HepG2 (cell line): ENCODE measurements at regions not wholly inside any gene's neighbourhood (a gene's known extent, or its start where the extent isn't known, plus 50 kb on each side); places are given as distances from the start of the nearest gene placed in this dataset.

Source experiments
- ATAC-seq: fragments of 200-7000 bp; cut with Tn5 transposase; 3 replicates; pipeline ENCODE4 v1.9.1; 2020; ENCODE audit warnings: mild to moderate bottlenecking, moderate library complexity
- BruUV-seq: library from RNA; stranded (reverse); fragments of 400-500 nt; replicated peaks from 2 replicates; lab custom pipeline; 2021; lab: Mats Ljungman, UMichigan
- CTCF ChIA-PET: fragments of 300-600 bp; formaldehyde crosslinking; extraction: SDS; loops from one replicate; lab custom pipeline; 2021; ENCODE audit warnings: low total read pairs, inconsistent platforms, low intra/inter-chr PET ratio; lab: Yijun Ruan, JAX
- POLR2A ChIA-PET: fragments of 350-600 bp; sonication (Branson Sonifier 250); formaldehyde crosslinking; loops from one replicate; lab custom pipeline; 2020; ENCODE audit warnings: antibody characterized with exemption, inconsistent platforms; lab: Yijun Ruan, JAX
- DNase-seq: peaks from one replicate; pipeline ENCODE4 v3.0.0-alpha.2; 2015; ENCODE audit warnings: low spot score
- FAIRE-seq: peaks from 3 replicates; lab custom pipeline; 2011; peaks lifted over from hg19 to GRCh38; lab: Jason Lieb, UNC
- H2AFZ ChIP-seq: one replicate; pipeline ENCODE4 v1.6.1; 2011; ENCODE audit warnings: low read length, inconsistent platforms
- H3K27ac ChIP-seq: fragments of 300-600 bp; 3 replicates; pipeline ENCODE4 v1.8.0; 2011; ENCODE audit warnings: mixed run types, mild to moderate bottlenecking, mixed read lengths, low read length, inconsistent platforms; ENCODE audit not compliant: insufficient read depth; ENCODE audit errors: extremely low read length
- H3K27me3 ChIP-seq, 2 experiments: fragments of 200-600 bp in 1 of 2; 2 replicates in 1 of 2; 3 replicates in 1 of 2; pipeline versions ENCODE4 v1.6.0 to v1.8.0; 2011; ENCODE audit warnings: low read length in 2 of 2, mild to moderate bottlenecking in 2 of 2, moderate library complexity in 2 of 2, inconsistent platforms in 1 of 2; ENCODE audit not compliant: insufficient read depth in 2 of 2, control insufficient read depth in 1 of 2
- H3K36me3 ChIP-seq, 2 experiments: fragments of 200-600 bp in 1 of 2; replicated peaks in 1 of 2; 2 replicates in 1 of 2; 3 replicates in 1 of 2; pipeline versions ENCODE4 v1.5.1 to v1.8.0; 2011; ENCODE audit warnings: low read length in 2 of 2, inconsistent platforms in 1 of 2; ENCODE audit not compliant: insufficient read depth in 2 of 2, control insufficient read depth in 1 of 2
- H3K4me1 ChIP-seq: 2 replicates; pipeline ENCODE4 v1.5.1; 2012; ENCODE audit warnings: low read length, inconsistent platforms; ENCODE audit not compliant: insufficient read depth
- H3K4me2 ChIP-seq: 2 replicates; pipeline ENCODE4 v1.6.0; 2011; ENCODE audit warnings: low read depth, low read length, inconsistent platforms
- H3K4me3 ChIP-seq, 3 experiments: fragments of 200-600 bp in 1 of 3; sonication (generic), shearing (Covaris generic) in 1 of 3; replicated peaks in 1 of 3; 2 replicates each; pipeline ENCODE4 v1.5.1; 2011 to 2016; ENCODE audit warnings: low read length in 3 of 3, inconsistent platforms in 2 of 3, low read depth in 2 of 3, mild to moderate bottlenecking in 2 of 3, control low read depth in 1 of 3, mixed read lengths in 1 of 3; ENCODE audit not compliant: insufficient read depth in 1 of 3
- H3K79me2 ChIP-seq: one replicate; pipeline ENCODE4 v1.6.1; 2011; ENCODE audit warnings: low read length, inconsistent platforms; ENCODE audit not compliant: insufficient read depth
- H3K9ac ChIP-seq: 2 replicates; pipeline ENCODE4 v1.6.0; 2011; ENCODE audit warnings: mild to moderate bottlenecking, low read depth, low read length, inconsistent platforms; ENCODE audit not compliant: insufficient read depth
- H3K9me3 ChIP-seq: 2 replicates; pipeline ENCODE4 v1.5.1; 2012; ENCODE audit warnings: mild to moderate bottlenecking, low read length
- H4K20me1 ChIP-seq: 2 replicates; pipeline ENCODE4 v1.6.0; 2011; ENCODE audit warnings: inconsistent platforms, mild to moderate bottlenecking, low read length, moderate library complexity; ENCODE audit not compliant: insufficient read depth
- AHDC1 ChIP-seq: sonication (generic); formaldehyde crosslinking; IDR thresholded peaks from 2 replicates; pipeline ENCODE4 v1.5.1; 2020; ENCODE audit warnings: mild to moderate bottlenecking, missing genetic modification reagents, borderline replicate concordance
- HNRNPK ChIP-seq: fragments of 200-400 bp; formaldehyde crosslinking; IDR thresholded peaks from 2 replicates; pipeline ENCODE4 v1.6.1; 2018; ENCODE audit warnings: low read length, low read depth, moderate library complexity, mild to moderate bottlenecking; ENCODE audit not compliant: poor library complexity, severe bottlenecking
- NFYB ChIP-seq: sonication (generic); formaldehyde crosslinking; IDR thresholded peaks from 2 replicates; pipeline ENCODE4 v1.4.0; 2020; ENCODE audit warnings: missing genetic modification reagents
- POLR2A ChIP-seq, 2 experiments: IDR thresholded peaks; 2 replicates each; pipeline ENCODE4 v1.6.1; 2011; ENCODE audit warnings: low read depth in 2 of 2, low read length in 2 of 2, mild to moderate bottlenecking in 1 of 2, moderate library complexity in 1 of 2; ENCODE audit not compliant: insufficient read depth in 1 of 2
- ZNF225 ChIP-seq: sonication (generic); formaldehyde crosslinking; IDR thresholded peaks from 2 replicates; pipeline ENCODE4 v1.4.0; 2020; ENCODE audit warnings: mild to moderate bottlenecking, missing genetic modification reagents
- ZNF264 ChIP-seq: sonication (generic); formaldehyde crosslinking; IDR thresholded peaks from 2 replicates; pipeline ENCODE4 v1.4.0; 2020; ENCODE audit warnings: missing genetic modification reagents
- ZNF382 ChIP-seq: sonication (generic); formaldehyde crosslinking; IDR thresholded peaks from 2 replicates; pipeline ENCODE4 v1.5.0; 2020; ENCODE audit warnings: missing genetic modification reagents, mild to moderate bottlenecking, borderline replicate concordance
- ZNF510 ChIP-seq: sonication (generic); formaldehyde crosslinking; IDR thresholded peaks from 2 replicates; pipeline ENCODE4 v1.4.0; 2020; ENCODE audit warnings: low read depth, mild to moderate bottlenecking, missing genetic modification reagents
- ZNF703 ChIP-seq: sonication (generic); formaldehyde crosslinking; IDR thresholded peaks from 2 replicates; pipeline ENCODE4 v1.5.1; 2020; ENCODE audit warnings: missing genetic modification reagents, mild to moderate bottlenecking, moderate library complexity, borderline replicate concordance
- ZSCAN9 ChIP-seq: IDR thresholded peaks from 2 replicates; pipeline ENCODE4 v1.6.1; 2016; ENCODE audit warnings: borderline replicate concordance
- WGBS: methylation state at CpG from one replicate; pipeline ENCODE4 v1.1.6; 2017; ENCODE audit warnings: low lambda C conversion rate; 5-methylcytosine and 5-hydroxymethylcytosine counted together
- in situ Hi-C: cut with HindIII; loops from 2 replicates; pipeline ENCODE4 v1.10.0; 2017; ENCODE audit warnings: low pct_unique_long_range_greater_than_20kb; ENCODE audit not compliant: extremely low pct_ligation_motif_present
- intact Hi-C: fragments of 100-400 bp; cut with micrococcal nuclease; formaldehyde crosslinking; loops from one replicate; pipeline ENCODE4 v1.10.0; 2022; ENCODE audit not compliant: unreplicated experiment
- TF ChIP-seq, protein P1 (sequence below): sonication (generic); formaldehyde crosslinking; IDR thresholded peaks from 2 replicates; pipeline ENCODE4 v1.5.1; 2020; ENCODE audit warnings: missing genetic modification reagents, mild to moderate bottlenecking, borderline replicate concordance

GRCh38 chr13:33512880-33513554, 227.5 kb upstream of the STARD13 start (continued):
- no peak for TF ChIP-seq AHDC1 (CRISPR knock-in tag)
- TF ChIP-seq ZNF225 = no peak

GRCh38 chr13:33514362-33514761, 228.8 kb upstream of the STARD13 start:
- Histone ChIP-seq H3K4me1 (peaks cover 7% of the 10 kb centered on the region), H3K27me3 (no peaks in the 10 kb centered on the region), H3K79me2 (no peaks in the 10 kb centered on the region), H3K9me3 (no peaks in the 10 kb centered on the region), H3K4me3 (no peak overlapping the region), H3K27ac (no peak overlapping the region), H3K4me2 (no peak overlapping the region), H3K36me3 (no peaks in the 10 kb centered on the region), H3K9ac (no peak overlapping the region), H4K20me1 (no peaks in the 10 kb centered on the region), H2AFZ (no peak overlapping the region)
- 99% methylated on average over 3 of the region's 4 CpGs for WGBS
- no peak for ATAC-seq
- in situ Hi-C loops (no loop called here), intact Hi-C loops (no loop called here)
- TF ChIP-seq ZNF382 (CRISPR knock-in tag) (no peak), POLR2A (IDR thresholded peaks at IDR 0.05; ENCODE audit: insufficient read depth in 1 of 2, low read depth in 2 of 2, low read length in 2 of 2) (no peak), ZSCAN9 (CRISPR knock-in tag) (no peak), NFYB (CRISPR knock-in tag) (no peak), ZNF703 (CRISPR knock-in tag) (no peak), ZNF510 (no peak), ZNF264 (CRISPR knock-in tag) (no peak), HNRNPK (no peak)
- TF ChIP-seq, protein P1, sequence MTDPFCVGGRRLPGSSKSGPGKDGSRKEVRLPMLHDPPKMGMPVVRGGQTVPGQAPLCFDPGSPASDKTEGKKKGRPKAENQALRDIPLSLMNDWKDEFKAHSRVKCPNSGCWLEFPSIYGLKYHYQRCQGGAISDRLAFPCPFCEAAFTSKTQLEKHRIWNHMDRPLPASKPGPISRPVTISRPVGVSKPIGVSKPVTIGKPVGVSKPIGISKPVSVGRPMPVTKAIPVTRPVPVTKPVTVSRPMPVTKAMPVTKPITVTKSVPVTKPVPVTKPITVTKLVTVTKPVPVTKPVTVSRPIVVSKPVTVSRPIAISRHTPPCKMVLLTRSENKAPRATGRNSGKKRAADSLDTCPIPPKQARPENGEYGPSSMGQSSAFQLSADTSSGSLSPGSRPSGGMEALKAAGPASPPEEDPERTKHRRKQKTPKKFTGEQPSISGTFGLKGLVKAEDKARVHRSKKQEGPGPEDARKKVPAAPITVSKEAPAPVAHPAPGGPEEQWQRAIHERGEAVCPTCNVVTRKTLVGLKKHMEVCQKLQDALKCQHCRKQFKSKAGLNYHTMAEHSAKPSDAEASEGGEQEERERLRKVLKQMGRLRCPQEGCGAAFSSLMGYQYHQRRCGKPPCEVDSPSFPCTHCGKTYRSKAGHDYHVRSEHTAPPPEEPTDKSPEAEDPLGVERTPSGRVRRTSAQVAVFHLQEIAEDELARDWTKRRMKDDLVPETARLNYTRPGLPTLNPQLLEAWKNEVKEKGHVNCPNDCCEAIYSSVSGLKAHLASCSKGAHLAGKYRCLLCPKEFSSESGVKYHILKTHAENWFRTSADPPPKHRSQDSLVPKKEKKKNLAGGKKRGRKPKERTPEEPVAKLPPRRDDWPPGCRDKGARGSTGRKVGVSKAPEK (CRISPR knock-in tag) = no peak
- no peak for DNase-seq
- no TSS peak for BruUV-seq
- CTCF ChIA-PET = no interaction called here
- FAIRE-seq = no peak
- POLR2A ChIA-PET = no interaction called here
